Gastroesophageal sphincter (tissue), 3 donors: ENCODE measurements at regions not wholly inside any gene's neighbourhood (a gene's known extent, or its start where the extent isn't known, plus 50 kb on each side); places are given as distances from the start of the nearest gene placed in this dataset.

Experiments
- CTCF ChIP-seq, 4 experiments: fragments of 200-600 bp in 2 of 4; fragments of 450-650 bp in 2 of 4; sonication (generic) in 1 of 4; IDR thresholded peaks; one replicate each; pipeline ENCODE4 v1.5.1; 2017 to 2019; ENCODE audit warnings: antibody characterized with exemption in 4 of 4, mild to moderate bottlenecking in 2 of 4, moderate library complexity in 2 of 4
- POLR2A ChIP-seq, 2 donors: fragments of 450-650 bp; IDR thresholded peaks; one replicate each; pipeline ENCODE4 v1.6.1; 2017; ENCODE audit warnings: antibody characterized with exemption in 2 of 2, mild to moderate bottlenecking in 2 of 2, moderate library complexity in 1 of 2

GRCh38 chr6:74187811-74188210 is 491.8 kb downstream of the CD109 start:
- no peak for TF ChIP-seq POLR2A (IDR thresholded peaks at IDR 0.05)
- no peak for TF ChIP-seq CTCF (IDR thresholded peaks at IDR 0.05)
